PC-3 (cell line): ENCODE measurements at regions not wholly inside any gene's neighbourhood (a gene's known extent, or its start where the extent isn't known, plus 50 kb on each side); places are given as distances from the start of the nearest gene placed in this dataset.

Experiments
- ATAC-seq: fragments of 200-7000 bp; cut with Tn5 transposase; 2 replicates; pipeline ENCODE4 v1.9.1; 2020; ENCODE audit warnings: mild to moderate bottlenecking, moderate library complexity
- BruUV-seq: library from RNA; stranded (reverse); fragments of 400-500 nt; replicated peaks from 2 replicates; lab custom pipeline; 2021; lab: Mats Ljungman, UMichigan
- CTCF ChIA-PET: fragments of 300-600 bp; sonication (Branson Sonifier 250); formaldehyde crosslinking; loops from one replicate; lab custom pipeline; 2022; ENCODE audit warnings: antibody characterized with exemption; lab: Charles Lee
- POLR2A ChIA-PET: fragments of 300-600 bp; sonication (Branson Sonifier 250); formaldehyde crosslinking; loops from one replicate; lab custom pipeline; 2022; ENCODE audit warnings: antibody characterized with exemption; ENCODE audit not compliant: unreplicated experiment; lab: Charles Lee
- DNase-seq: peaks from one replicate; pipeline ENCODE4 v3.0.0-alpha.2; 2015
- H2AFZ ChIP-seq: fragments of 300-600 bp; sonication (generic); 2 replicates; pipeline ENCODE4 v1.6.0; 2016; ENCODE audit warnings: antibody characterized with exemption, low read length
- H3F3A ChIP-seq: fragments of 300-600 bp; sonication (generic); one replicate; pipeline ENCODE4 v1.6.0; 2017; ENCODE audit warnings: antibody characterized with exemption, low read length, control low read depth, mild to moderate bottlenecking; ENCODE audit not compliant: unreplicated experiment
- H3K27ac ChIP-seq: fragments of 300-600 bp; sonication (generic); 2 replicates; pipeline ENCODE4 v1.5.1; 2016; ENCODE audit warnings: mild to moderate bottlenecking, low read length
- H3K27me3 ChIP-seq: fragments of 300-600 bp; sonication (generic); 2 replicates; pipeline ENCODE4 v1.6.1; 2016; ENCODE audit warnings: low read length, mixed read lengths
- H3K36me3 ChIP-seq: fragments of 300-600 bp; sonication (generic); 2 replicates; pipeline ENCODE4 v1.6.1; 2016; ENCODE audit warnings: low read depth, mixed run types, low read length, mixed read lengths
- H3K4me1 ChIP-seq: fragments of 300-600 bp; sonication (generic); 2 replicates; pipeline ENCODE4 v1.5.1; 2016; ENCODE audit warnings: low read length; ENCODE audit not compliant: insufficient read depth
- H3K4me2 ChIP-seq: fragments of 300-600 bp; sonication (generic); 2 replicates; pipeline ENCODE4 v1.6.0; 2016; ENCODE audit warnings: low read length
- H3K4me3 ChIP-seq: fragments of 300-600 bp; sonication (generic); 2 replicates; pipeline ENCODE4 v1.5.1; 2016; ENCODE audit warnings: mild to moderate bottlenecking, low read length, mixed read lengths
- H3K79me2 ChIP-seq: fragments of 300-600 bp; sonication (generic); 2 replicates; pipeline ENCODE4 v1.6.1; 2017; ENCODE audit warnings: low read length, mixed read lengths
- H3K9ac ChIP-seq: fragments of 300-600 bp; sonication (generic); 2 replicates; pipeline ENCODE4 v1.6.0; 2016; ENCODE audit warnings: mild to moderate bottlenecking, low read length
- H3K9me2 ChIP-seq: fragments of 300-600 bp; sonication (generic); replicated peaks from 2 replicates; pipeline ENCODE4 v1.6.1; 2016; ENCODE audit warnings: mixed run types, low read length, mixed read lengths
- H3K9me3 ChIP-seq: fragments of 300-600 bp; sonication (generic); 2 replicates; pipeline ENCODE4 v1.6.1; 2016; ENCODE audit warnings: low read length, mixed read lengths
- H4K20me1 ChIP-seq: fragments of 300-600 bp; sonication (generic); 2 replicates; pipeline ENCODE4 v1.6.1; 2016; ENCODE audit warnings: low read length, mixed read lengths
- EZH2 ChIP-seq: fragments of 300-600 bp; sonication (generic); IDR thresholded peaks from one replicate; pipeline ENCODE4 v1.6.1; 2017; ENCODE audit warnings: antibody characterized with exemption, mild to moderate bottlenecking, low read length; ENCODE audit not compliant: unreplicated experiment
- EZH2phosphoT487 ChIP-seq: fragments of 300-600 bp; sonication (generic); IDR thresholded peaks from 2 replicates; pipeline ENCODE4 v1.6.1; 2018; ENCODE audit warnings: mild to moderate bottlenecking, antibody characterized with exemption, low read length, borderline replicate concordance
- intact Hi-C: fragments of 100-400 bp; cut with micrococcal nuclease; formaldehyde crosslinking; loops from 2 replicates; pipeline ENCODE4 v1.9.0; 2023
- TF ChIP-seq, protein P1 (sequence below): fragments of 300-600 bp; sonication (generic); conservative IDR thresholded peaks from 2 replicates; pipeline ENCODE4 v1.5.1; 2017; ENCODE audit warnings: antibody characterized with exemption, low read depth, mild to moderate bottlenecking, low read length

DNA sequence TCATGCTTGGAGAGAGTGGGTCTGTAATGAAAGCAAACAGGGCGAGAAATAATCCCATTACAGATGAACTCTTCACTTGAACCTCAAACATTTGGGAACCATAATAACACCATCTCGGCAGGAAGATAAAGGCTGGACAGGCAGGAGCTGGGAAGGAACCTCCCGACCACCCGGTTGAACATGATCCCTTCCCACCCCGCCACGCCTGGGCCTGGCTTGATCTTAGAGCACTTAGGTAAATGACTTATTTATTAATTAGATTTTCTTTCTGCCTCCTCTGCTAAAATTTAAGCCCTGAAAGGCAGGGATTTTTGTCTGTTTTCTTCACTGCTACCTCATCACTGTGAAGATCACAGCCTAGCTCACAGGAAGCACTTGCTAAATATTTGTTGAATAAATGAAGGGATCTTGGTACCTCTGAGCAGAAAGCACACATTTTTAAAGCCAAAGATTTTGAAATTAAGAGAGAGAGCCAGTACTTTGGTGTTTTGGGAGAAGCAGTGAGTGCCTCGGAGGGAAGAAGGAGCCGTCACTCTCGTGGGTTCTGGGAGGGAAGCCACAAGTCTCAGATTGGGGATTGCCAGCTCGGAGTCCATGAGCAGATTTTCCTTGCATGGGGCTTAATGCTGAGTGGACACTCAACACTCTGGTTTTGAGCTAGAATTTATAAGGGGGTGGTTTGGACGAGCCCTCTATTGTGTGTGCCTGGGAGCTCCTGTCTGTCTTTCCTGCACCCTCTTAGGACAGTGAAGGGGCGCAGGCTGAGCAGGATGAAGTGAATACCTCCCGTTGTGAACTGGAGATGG lies 133.3 kb downstream of the MACROH2A1 start:
- Histone ChIP-seq H3K9me3 (no peaks in the 10 kb centered on the region), H3K79me2 (no peaks in the 10 kb centered on the region), H3K4me2 (no peak overlapping the region), H3K4me1 (peaks cover 13% of the 10 kb centered on the region), H3K36me3 (no peaks in the 10 kb centered on the region), H3K9me2 (no peaks in the 10 kb centered on the region), H4K20me1 (no peaks in the 10 kb centered on the region), H2AFZ (no peak overlapping the region), H3K4me3 (no peak overlapping the region), H3K9ac (no peak overlapping the region), H3F3A (no peaks in the 10 kb centered on the region), H3K27ac (no peak overlapping the region), H3K27me3 (no peaks in the 10 kb centered on the region)
- TF ChIP-seq EZH2phosphoT487 (no peak), EZH2 (no peak)
- TF ChIP-seq, protein P1, sequence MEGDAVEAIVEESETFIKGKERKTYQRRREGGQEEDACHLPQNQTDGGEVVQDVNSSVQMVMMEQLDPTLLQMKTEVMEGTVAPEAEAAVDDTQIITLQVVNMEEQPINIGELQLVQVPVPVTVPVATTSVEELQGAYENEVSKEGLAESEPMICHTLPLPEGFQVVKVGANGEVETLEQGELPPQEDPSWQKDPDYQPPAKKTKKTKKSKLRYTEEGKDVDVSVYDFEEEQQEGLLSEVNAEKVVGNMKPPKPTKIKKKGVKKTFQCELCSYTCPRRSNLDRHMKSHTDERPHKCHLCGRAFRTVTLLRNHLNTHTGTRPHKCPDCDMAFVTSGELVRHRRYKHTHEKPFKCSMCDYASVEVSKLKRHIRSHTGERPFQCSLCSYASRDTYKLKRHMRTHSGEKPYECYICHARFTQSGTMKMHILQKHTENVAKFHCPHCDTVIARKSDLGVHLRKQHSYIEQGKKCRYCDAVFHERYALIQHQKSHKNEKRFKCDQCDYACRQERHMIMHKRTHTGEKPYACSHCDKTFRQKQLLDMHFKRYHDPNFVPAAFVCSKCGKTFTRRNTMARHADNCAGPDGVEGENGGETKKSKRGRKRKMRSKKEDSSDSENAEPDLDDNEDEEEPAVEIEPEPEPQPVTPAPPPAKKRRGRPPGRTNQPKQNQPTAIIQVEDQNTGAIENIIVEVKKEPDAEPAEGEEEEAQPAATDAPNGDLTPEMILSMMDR: no peak
- POLR2A ChIA-PET: no interaction called here
- CTCF ChIA-PET: no interaction called here
- no TSS peak for BruUV-seq
- ATAC-seq (no peak), DNase-seq (no peak)
- intact Hi-C loops: no loop called here

DNA sequence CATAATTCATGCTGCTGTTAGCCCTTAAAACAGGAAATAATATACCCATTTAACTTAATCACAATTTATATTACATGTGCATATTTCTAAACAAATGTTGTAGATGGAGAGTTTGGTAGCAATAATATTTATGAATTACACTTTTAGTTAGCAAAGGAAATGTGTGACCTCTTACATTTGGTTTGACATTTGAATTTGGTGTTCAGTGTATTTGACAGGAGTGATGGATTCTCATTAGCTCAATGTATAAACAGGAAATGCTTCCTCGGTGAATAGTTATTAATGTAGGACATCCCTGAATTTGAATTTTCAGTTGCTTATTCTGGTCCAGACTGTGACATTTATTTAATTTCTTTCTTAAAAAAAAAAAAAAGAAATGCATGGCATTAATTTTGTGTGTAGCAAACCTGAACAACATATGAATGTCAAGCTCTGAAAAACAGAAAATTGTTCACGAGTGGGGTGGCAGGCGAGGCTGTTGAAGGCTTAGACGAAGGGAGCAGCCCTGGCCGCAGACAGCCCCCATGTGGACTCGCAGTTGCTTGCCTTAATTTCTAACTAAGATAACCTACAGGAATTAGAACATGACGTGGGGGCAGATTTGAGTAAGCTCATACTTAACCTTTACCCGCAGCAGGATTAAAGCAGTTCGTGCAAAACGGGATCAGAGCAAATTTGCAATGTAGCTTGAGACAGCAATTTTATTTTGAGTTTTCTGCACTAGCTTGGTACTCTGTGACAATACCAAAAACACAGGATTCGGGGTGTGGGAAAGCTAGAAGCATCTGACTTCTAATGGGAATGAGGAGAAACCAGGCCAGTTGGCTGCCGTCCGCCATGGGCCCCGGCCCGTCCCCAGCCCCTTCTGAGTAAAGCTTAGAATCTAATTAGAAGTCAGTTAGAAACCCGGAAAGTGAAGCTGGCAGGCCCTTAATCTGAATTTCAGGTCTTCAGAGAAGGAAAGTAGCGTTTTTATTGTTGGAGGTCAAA lies 134.3 kb downstream of the MACROH2A1 start:
- intact Hi-C loops: no loop called here
- H3K27ac ChIP-seq: no peak overlapping the region

More for the DNA sequence above, 134.3 kb downstream of the MACROH2A1 start:
- no peaks in the 10 kb centered on the region for H3K27me3 ChIP-seq
- H3K9ac ChIP-seq: no peak overlapping the region
- no peaks in the 10 kb centered on the region for H3K36me3 ChIP-seq
- no peak for ATAC-seq
- no peak overlapping the region for H3K4me3 ChIP-seq
- H3K4me2 ChIP-seq: no peak overlapping the region
- BruUV-seq: no TSS peak
- H3F3A ChIP-seq: no peaks in the 10 kb centered on the region
- ChIA-PET POLR2A (no interaction called here), CTCF (no interaction called here)
- H3K9me2 ChIP-seq: no peaks in the 10 kb centered on the region
- H4K20me1 ChIP-seq: no peaks in the 10 kb centered on the region
- no peaks in the 10 kb centered on the region for H3K9me3 ChIP-seq
- TF ChIP-seq, protein P1: no peak
- TF ChIP-seq EZH2: no peak
- no peak for TF ChIP-seq EZH2phosphoT487
- H3K4me1 ChIP-seq: peaks cover 6% of the 10 kb centered on the region
- DNase-seq: no peak
- H3K79me2 ChIP-seq: no peaks in the 10 kb centered on the region
- H2AFZ ChIP-seq: no peak overlapping the region
